Stimulated activated CD4-positive, alpha-beta T cell treated with anti-CD3 and anti-CD28 coated beads, Interleukin-1b, Interleukin-23, amount 100 ng/mL, for 1 hour (primary cell): ENCODE measurements at regions not wholly inside any gene's neighbourhood (a gene's known extent, or its start where the extent isn't known, plus 50 kb on each side); places are given as distances from the start of the nearest gene placed in this dataset.

Experiments used
- DNase-seq, 2 donors: peaks; one replicate each; pipeline ENCODE4 v3.0.0-alpha.2; 2020; ENCODE audit warnings: low read depth in 2 of 2

- DNase-seq, result no peak
These were observed 477.7 kb downstream of the TNS1 start for GRCh38 chr2:217525076-217525475.

GRCh38 chr2:217523286-217523685 lies 479.5 kb downstream of the TNS1 start:
- no peak for DNase-seq

GRCh38 chr2:217521820-217522219 lies 481.0 kb downstream of the TNS1 start:
- DNase-seq, result no peak

- DNase-seq, result no peak
These were observed 482.3 kb downstream of the TNS1 start for GRCh38 chr2:217520356-217521010.

GRCh38 chr2:217517402-217517801 lies 485.4 kb downstream of the TNS1 start:
- DNase-seq, result no peak

- DNase-seq, result no peak
These were observed 487.0 kb downstream of the TNS1 start for GRCh38 chr2:217515615-217516309.

GRCh38 chr2:217513258-217513657 lies 489.5 kb downstream of the TNS1 start:
- DNase-seq, result no peak

GRCh38 chr2:217512728-217513127 lies 490.1 kb downstream of the TNS1 start:
- DNase-seq, result no peak

GRCh38 chr2:217512259-217512658 lies 490.5 kb downstream of the TNS1 start:
- no peak for DNase-seq

- no peak for DNase-seq
These were observed 490.9 kb downstream of the TNS1 start for GRCh38 chr2:217511850-217512249.

GRCh38 chr2:217510771-217511291 lies 492.0 kb downstream of the TNS1 start:
- peak in 1 of 2 donors; percentile 0 for DNase-seq

GRCh38 chr2:217505303-217505702 lies 497.5 kb downstream of the TNS1 start:
- DNase-seq, result no peak

- no peak for DNase-seq
These were observed 500.9 kb downstream of the TNS1 start for GRCh38 chr2:217501887-217502286.

GRCh38 chr2:217497843-217498377 lies 504.9 kb downstream of the TNS1 start:
- DNase-seq, result no peak

- DNase-seq, result no peak
These were observed 508.2 kb downstream of the TNS1 start for GRCh38 chr2:217494557-217494956.

GRCh38 chr2:217491271-217491670 lies 511.5 kb downstream of the TNS1 start:
- no peak for DNase-seq

GRCh38 chr2:217489145-217489960 lies 513.4 kb downstream of the TNS1 start:
- no peak for DNase-seq

- no peak for DNase-seq
These were observed 518.7 kb downstream of the TNS1 start for GRCh38 chr2:217484046-217484445.

- no peak for DNase-seq
These were observed 520.6 kb downstream of the TNS1 start for GRCh38 chr2:217482056-217482710.

GRCh38 chr2:217481577-217481976 lies 521.2 kb downstream of the TNS1 start:
- DNase-seq, result no peak

GRCh38 chr2:217479566-217479965 lies 523.2 kb downstream of the TNS1 start:
- DNase-seq, result no peak
